ENCODE measurements at regions not wholly inside any gene's neighbourhood (a gene's known extent, or its start where the extent isn't known, plus 50 kb on each side); places are given as distances from the start of the nearest gene placed in this dataset.

DNA sequence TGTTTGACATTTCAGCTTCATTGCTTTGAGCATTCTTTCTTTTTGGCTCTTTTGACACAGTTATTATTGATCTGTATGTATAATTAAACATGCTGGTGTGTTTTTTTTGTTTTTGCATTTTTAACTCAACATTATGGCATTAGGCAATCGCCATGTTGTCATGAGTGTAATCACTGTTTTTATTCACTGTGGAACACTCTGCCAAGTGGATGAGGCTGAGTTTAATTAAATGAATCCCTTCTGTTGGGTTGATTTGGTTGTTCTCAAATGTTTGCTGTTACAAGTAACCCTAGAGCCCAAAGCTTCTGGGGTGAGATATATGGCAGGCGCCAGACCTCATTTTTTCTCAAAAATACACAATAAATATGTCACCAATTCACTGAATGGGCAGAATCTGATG lies 428.1 kb downstream of the MATN1 start:
- DNase-seq = no peak
- Histone ChIP-seq H3K36me3 (ENCODE audit: control insufficient read depth, insufficient read depth, low read length) (no peaks in the 10 kb centered on the region), H3K4me1 (ENCODE audit: control insufficient read depth, insufficient read depth, low read length) (no peaks in the 10 kb centered on the region), H3K4me3 (ENCODE audit: low read length) (peak overlapping the region; percentile 37), H3K9me3 (ENCODE audit: control insufficient read depth, low read length) (peaks cover 79% of the 10 kb centered on the region), H3K9ac (ENCODE audit: extremely low read depth, low read length, poor library complexity, severe bottlenecking) (no peak overlapping the region), H3K27me3 (ENCODE audit: control insufficient read depth, insufficient read depth, low read length, poor library complexity, severe bottlenecking) (no peaks in the 10 kb centered on the region), H3K27ac (ENCODE audit: low read depth, low read length) (no peak overlapping the region)
- Mint-ChIP-seq H3K4me3 (no peak overlapping the region), H3K36me3 (ENCODE audit: low read depth) (peaks cover 33% of the 10 kb centered on the region), H3K9me3 (peaks cover 65% of the 10 kb centered on the region), H3K4me1 (peaks cover 6% of the 10 kb centered on the region), H3K27me3 (ENCODE audit: insufficient read depth) (peaks cover 7% of the 10 kb centered on the region), H3K27ac (no peak overlapping the region)
- 90% methylated on average over 2 of the region's 2 CpGs for WGBS, 2 experiments (ENCODE audit: insufficient coverage in 1 of 2, insufficient read length in 1 of 2)
- TF ChIP-seq, protein P1, sequence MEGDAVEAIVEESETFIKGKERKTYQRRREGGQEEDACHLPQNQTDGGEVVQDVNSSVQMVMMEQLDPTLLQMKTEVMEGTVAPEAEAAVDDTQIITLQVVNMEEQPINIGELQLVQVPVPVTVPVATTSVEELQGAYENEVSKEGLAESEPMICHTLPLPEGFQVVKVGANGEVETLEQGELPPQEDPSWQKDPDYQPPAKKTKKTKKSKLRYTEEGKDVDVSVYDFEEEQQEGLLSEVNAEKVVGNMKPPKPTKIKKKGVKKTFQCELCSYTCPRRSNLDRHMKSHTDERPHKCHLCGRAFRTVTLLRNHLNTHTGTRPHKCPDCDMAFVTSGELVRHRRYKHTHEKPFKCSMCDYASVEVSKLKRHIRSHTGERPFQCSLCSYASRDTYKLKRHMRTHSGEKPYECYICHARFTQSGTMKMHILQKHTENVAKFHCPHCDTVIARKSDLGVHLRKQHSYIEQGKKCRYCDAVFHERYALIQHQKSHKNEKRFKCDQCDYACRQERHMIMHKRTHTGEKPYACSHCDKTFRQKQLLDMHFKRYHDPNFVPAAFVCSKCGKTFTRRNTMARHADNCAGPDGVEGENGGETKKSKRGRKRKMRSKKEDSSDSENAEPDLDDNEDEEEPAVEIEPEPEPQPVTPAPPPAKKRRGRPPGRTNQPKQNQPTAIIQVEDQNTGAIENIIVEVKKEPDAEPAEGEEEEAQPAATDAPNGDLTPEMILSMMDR (conservative IDR thresholded peaks at IDR 0.05) = no peak

- Mint-ChIP-seq H3K27me3 (ENCODE audit: insufficient read depth) (peaks cover 7% of the 10 kb centered on the region), H3K27ac (no peak overlapping the region), H3K4me3 (no peak overlapping the region), H3K36me3 (ENCODE audit: low read depth) (peaks cover 33% of the 10 kb centered on the region), H3K9me3 (peaks cover 59% of the 10 kb centered on the region), H3K4me1 (peaks cover 5% of the 10 kb centered on the region)
- Histone ChIP-seq H3K27me3 (ENCODE audit: control insufficient read depth, insufficient read depth, low read length, poor library complexity, severe bottlenecking) (no peaks in the 10 kb centered on the region), H3K4me3 (ENCODE audit: low read length) (no peak overlapping the region), H3K9me3 (ENCODE audit: control insufficient read depth, low read length) (peaks cover 72% of the 10 kb centered on the region), H3K9ac (ENCODE audit: extremely low read depth, low read length, poor library complexity, severe bottlenecking) (no peak overlapping the region), H3K27ac (ENCODE audit: low read depth, low read length) (no peak overlapping the region), H3K36me3 (ENCODE audit: control insufficient read depth, insufficient read depth, low read length) (no peaks in the 10 kb centered on the region), H3K4me1 (ENCODE audit: control insufficient read depth, insufficient read depth, low read length) (no peaks in the 10 kb centered on the region)
- TF ChIP-seq, protein P1 (conservative IDR thresholded peaks at IDR 0.05) = no peak
- DNase-seq = no peak
- WGBS, 2 experiments (ENCODE audit: insufficient coverage in 1 of 2, insufficient read length in 1 of 2) = no CpG with 5 or more reads among the region's 1 CpG
Observed at GRCh38 chr1:30294508-30294907, 428.9 kb downstream of the MATN1 start.

GRCh38 chr1:30292451-30292850 lies 430.9 kb downstream of the MATN1 start:
- Mint-ChIP-seq H3K4me1 (peaks cover 5% of the 10 kb centered on the region), H3K9me3 (peaks cover 44% of the 10 kb centered on the region), H3K27ac (no peak overlapping the region), H3K27me3 (ENCODE audit: insufficient read depth) (peaks cover 7% of the 10 kb centered on the region), H3K4me3 (no peak overlapping the region), H3K36me3 (ENCODE audit: low read depth) (peaks cover 28% of the 10 kb centered on the region)
- H3K4me1 ChIP-seq (ENCODE audit: control insufficient read depth, insufficient read depth, low read length) = no peaks in the 10 kb centered on the region
- H3K36me3 ChIP-seq (ENCODE audit: control insufficient read depth, insufficient read depth, low read length) = no peaks in the 10 kb centered on the region
- no peak for DNase-seq
- H3K4me3 ChIP-seq (ENCODE audit: low read length) = no peak overlapping the region
- 91 to 100% methylated on average over 2 to 3 of the region's 3 CpGs for WGBS, 2 experiments (ENCODE audit: insufficient coverage in 1 of 2, insufficient read length in 1 of 2)
- H3K9me3 ChIP-seq (ENCODE audit: control insufficient read depth, low read length) = peaks cover 51% of the 10 kb centered on the region
- no peak overlapping the region for H3K9ac ChIP-seq (ENCODE audit: extremely low read depth, low read length, poor library complexity, severe bottlenecking)
- H3K27me3 ChIP-seq (ENCODE audit: control insufficient read depth, insufficient read depth, low read length, poor library complexity, severe bottlenecking) = no peaks in the 10 kb centered on the region
- H3K27ac ChIP-seq (ENCODE audit: low read depth, low read length) = no peak overlapping the region
- TF ChIP-seq, protein P1 (conservative IDR thresholded peaks at IDR 0.05) = no peak

Data from endodermal cell (in vitro differentiated cells).